Testis (tissue), 2 donors: ENCODE measurements at regions not wholly inside any gene's neighbourhood (a gene's known extent, or its start where the extent isn't known, plus 50 kb on each side); places are given as distances from the start of the nearest gene placed in this dataset.

Experiments
- CTCF ChIP-seq, 3 experiments: fragments of 450-650 bp in 2 of 3; fragments of 200-600 bp in 1 of 3; sonication (generic) in 1 of 3; IDR thresholded peaks; one replicate each; pipeline ENCODE4 v1.5.1; 2016 to 2019; ENCODE audit warnings: antibody characterized with exemption in 3 of 3, mild to moderate bottlenecking in 2 of 3, moderate library complexity in 1 of 3
- POLR2A ChIP-seq: fragments of 450-650 bp; IDR thresholded peaks from one replicate; pipeline ENCODE4 v1.6.1; 2017; ENCODE audit warnings: antibody characterized with exemption, mild to moderate bottlenecking, moderate library complexity

- TF ChIP-seq CTCF (IDR thresholded peaks at IDR 0.05) (no peak), POLR2A (no peak)
Observed at GRCh38 chr18:1483385-1483784, 578.7 kb downstream of the ADCYAP1 start.
